ENCODE measurements at regions not wholly inside any gene's neighbourhood (a gene's known extent, or its start where the extent isn't known, plus 50 kb on each side); places are given as distances from the start of the nearest gene placed in this dataset.

DNA sequence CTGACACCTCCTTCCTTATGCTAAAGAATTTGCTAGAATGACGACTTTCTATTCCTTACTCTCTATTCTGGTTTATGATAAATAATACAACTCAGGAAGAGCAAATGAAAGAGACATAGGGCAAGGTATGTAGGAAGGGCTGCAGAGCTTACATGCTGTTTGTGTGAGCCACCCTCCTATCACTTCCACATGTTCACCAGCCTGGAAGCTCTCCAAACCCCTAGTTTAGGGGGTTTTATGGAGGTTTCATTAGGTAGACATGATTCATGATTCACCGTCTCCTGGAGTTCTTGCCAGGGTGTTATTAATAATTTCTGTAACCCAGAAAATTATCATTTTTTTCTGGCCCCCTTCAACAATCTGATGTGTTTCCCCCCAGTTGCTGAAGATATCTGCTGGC lies 172.1 kb upstream of the COL8A1 start:
- Histone ChIP-seq H2BK20ac (ENCODE audit: low read depth, low read length, poor library complexity, severe bottlenecking) (no peak overlapping the region), H3K27ac (ENCODE audit: insufficient read length, low read depth, low read length) (no peak overlapping the region), H4K91ac (ENCODE audit: insufficient read length, low read depth, low read length) (no peak overlapping the region), H3K4me2 (ENCODE audit: insufficient read depth, insufficient read length, low read length) (no peak overlapping the region), H2AK5ac (ENCODE audit: insufficient read length, low read length) (no peak overlapping the region), H2BK15ac (ENCODE audit: low read depth, low read length) (no peak overlapping the region), H3K18ac (ENCODE audit: insufficient read length, low read depth, low read length) (no peak overlapping the region), H3K27me3 (ENCODE audit: insufficient read depth, low read length) (no peaks in the 10 kb centered on the region), H3K9me3 (ENCODE audit: control insufficient read depth, low read depth, low read length) (no peaks in the 10 kb centered on the region), H3K79me2 (ENCODE audit: insufficient read depth, low read length) (no peaks in the 10 kb centered on the region), H4K8ac (replicated peaks; ENCODE audit: insufficient read length, low read depth, low read length) (no peak overlapping the region), H2BK12ac (ENCODE audit: insufficient read length, low read depth, low read length) (no peak overlapping the region), H3K9ac (ENCODE audit: extremely low read depth, insufficient read length, low read length) (no peak overlapping the region), H3K56ac (ENCODE audit: insufficient read length, low read depth, low read length) (no peak overlapping the region), H3T11ph (ENCODE audit: low read length) (no peak overlapping the region), H2BK120ac (ENCODE audit: low read depth, low read length, poor library complexity, severe bottlenecking) (no peak overlapping the region), H3K4ac (ENCODE audit: low read depth, low read length) (no peak overlapping the region), H3K23me2 (ENCODE audit: insufficient read length, low read depth, low read length, poor library complexity, severe bottlenecking) (no peaks in the 10 kb centered on the region), H3K79me1 (ENCODE audit: insufficient read depth, low read depth, low read length, poor library complexity, severe bottlenecking) (no peaks in the 10 kb centered on the region), H2BK5ac (ENCODE audit: insufficient read length, low read length) (no peak overlapping the region), H2AFZ (ENCODE audit: low read length) (no peak overlapping the region), H4K5ac (ENCODE audit: insufficient read length, low read depth, low read length) (no peak overlapping the region), H3K23ac (ENCODE audit: insufficient read length, low read depth, low read length) (no peak overlapping the region), H4K20me1 (ENCODE audit: control insufficient read depth, insufficient read depth, insufficient read length) (no peaks in the 10 kb centered on the region), H3K4me1 (ENCODE audit: insufficient read depth, low read length) (no peaks in the 10 kb centered on the region), H3K14ac (ENCODE audit: insufficient read depth, low read length) (no peak overlapping the region)
- TF ChIP-seq, protein P1, sequence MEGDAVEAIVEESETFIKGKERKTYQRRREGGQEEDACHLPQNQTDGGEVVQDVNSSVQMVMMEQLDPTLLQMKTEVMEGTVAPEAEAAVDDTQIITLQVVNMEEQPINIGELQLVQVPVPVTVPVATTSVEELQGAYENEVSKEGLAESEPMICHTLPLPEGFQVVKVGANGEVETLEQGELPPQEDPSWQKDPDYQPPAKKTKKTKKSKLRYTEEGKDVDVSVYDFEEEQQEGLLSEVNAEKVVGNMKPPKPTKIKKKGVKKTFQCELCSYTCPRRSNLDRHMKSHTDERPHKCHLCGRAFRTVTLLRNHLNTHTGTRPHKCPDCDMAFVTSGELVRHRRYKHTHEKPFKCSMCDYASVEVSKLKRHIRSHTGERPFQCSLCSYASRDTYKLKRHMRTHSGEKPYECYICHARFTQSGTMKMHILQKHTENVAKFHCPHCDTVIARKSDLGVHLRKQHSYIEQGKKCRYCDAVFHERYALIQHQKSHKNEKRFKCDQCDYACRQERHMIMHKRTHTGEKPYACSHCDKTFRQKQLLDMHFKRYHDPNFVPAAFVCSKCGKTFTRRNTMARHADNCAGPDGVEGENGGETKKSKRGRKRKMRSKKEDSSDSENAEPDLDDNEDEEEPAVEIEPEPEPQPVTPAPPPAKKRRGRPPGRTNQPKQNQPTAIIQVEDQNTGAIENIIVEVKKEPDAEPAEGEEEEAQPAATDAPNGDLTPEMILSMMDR (conservative IDR thresholded peaks at IDR 0.05) = no peak
- DNase-seq = no peak
- Mint-ChIP-seq H3K27ac (no peak overlapping the region), H3K9me3 (no peaks in the 10 kb centered on the region), H3K36me3 (ENCODE audit: insufficient read depth in 1 of 3, low read depth in 3 of 3) (no peaks in the 10 kb centered on the region), H3K4me3 (no peak overlapping the region), H3K4me1 (no peaks in the 10 kb centered on the region), H3K27me3 (ENCODE audit: low read depth) (no peaks in the 10 kb centered on the region)
- WGBS (ENCODE audit: extremely low coverage, insufficient read length, low lambda C conversion rate) = no CpG with 5 or more reads among the region's 2 CpGs
